DND-41 (cell line): ENCODE measurements at regions not wholly inside any gene's neighbourhood (a gene's known extent, or its start where the extent isn't known, plus 50 kb on each side); places are given as distances from the start of the nearest gene placed in this dataset.

Experiments used
- CTCF ChIP-seq: IDR thresholded peaks from 2 replicates; pipeline ENCODE4 v1.5.1; 2012; ENCODE audit warnings: borderline replicate concordance, low read length, moderate library complexity, mild to moderate bottlenecking; ENCODE audit not compliant: poor library complexity, severe bottlenecking; ENCODE audit errors: extremely low read depth
- EZH2 ChIP-seq: IDR thresholded peaks from 3 replicates; pipeline ENCODE4 v1.6.1; 2012; ENCODE audit warnings: borderline replicate concordance, low read depth, mild to moderate bottlenecking, moderate library complexity, low read length, inconsistent platforms; ENCODE audit not compliant: severe bottlenecking

DNA sequence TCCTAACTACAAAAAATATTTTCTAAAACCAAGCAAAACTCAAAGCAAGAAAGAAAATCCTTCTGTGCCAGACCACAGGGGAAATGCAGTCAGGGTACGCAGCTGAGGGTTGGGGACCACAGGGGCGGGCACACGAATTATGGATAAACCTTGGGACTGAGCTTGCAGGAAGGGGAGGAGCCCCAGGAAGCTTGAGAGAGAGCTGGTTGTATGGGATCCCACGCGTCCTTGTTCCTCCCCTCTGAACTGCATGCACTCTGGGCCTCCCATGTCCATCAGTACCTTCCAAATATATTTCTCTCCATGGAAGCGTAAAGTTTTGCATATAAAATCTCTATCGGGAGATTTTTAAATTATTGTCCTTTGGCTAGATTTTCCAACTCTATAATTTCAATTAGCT, 673.4 kb downstream of the TBC1D22A start:
- TF ChIP-seq CTCF = no peak
- TF ChIP-seq EZH2 = no peak
